Activated CD4-positive, alpha-beta memory T cell treated with anti-CD3 and anti-CD28 coated beads for 36 hours (primary cell): ENCODE measurements at regions not wholly inside any gene's neighbourhood (a gene's known extent, or its start where the extent isn't known, plus 50 kb on each side); places are given as distances from the start of the nearest gene placed in this dataset.

Experiments used
- CTCF ChIA-PET: fragments of 350-600 bp; sonication (Branson Sonifier 250); formaldehyde crosslinking; loops from one replicate; lab custom pipeline; 2021; ENCODE audit warnings: antibody characterized with exemption, inconsistent platforms; lab: Charles Lee
- POLR2A ChIA-PET: fragments of 350-600 bp; sonication (Branson Sonifier 250); formaldehyde crosslinking; loops from one replicate; lab custom pipeline; 2021; ENCODE audit warnings: antibody characterized with exemption; lab: Charles Lee
- DNase-seq: peaks from one replicate; pipeline ENCODE4 v3.0.0-alpha.2; 2020
- H3K27ac Mint-ChIP-seq: one replicate; pipeline ENCODE4 v1.8.0; 2021; ENCODE audit warnings: mixed read lengths
- H3K27me3 Mint-ChIP-seq: one replicate; pipeline ENCODE4 v1.8.0; 2021; ENCODE audit warnings: mixed read lengths
- H3K36me3 Mint-ChIP-seq: one replicate; pipeline ENCODE4 v1.8.0; 2021; ENCODE audit warnings: mixed read lengths
- H3K4me1 Mint-ChIP-seq: one replicate; pipeline ENCODE4 v1.8.0; 2021; ENCODE audit warnings: low read depth, mixed read lengths
- H3K4me3 Mint-ChIP-seq: one replicate; pipeline ENCODE4 v1.8.0; 2021; ENCODE audit warnings: mild to moderate bottlenecking, mixed read lengths
- H3K9me3 Mint-ChIP-seq: one replicate; pipeline ENCODE4 v1.8.0; 2021; ENCODE audit warnings: mixed read lengths
- intact Hi-C: fragments of 100-400 bp; cut with micrococcal nuclease; formaldehyde crosslinking; loops from one replicate; pipeline ENCODE4 v1.15.1; 2023

DNA sequence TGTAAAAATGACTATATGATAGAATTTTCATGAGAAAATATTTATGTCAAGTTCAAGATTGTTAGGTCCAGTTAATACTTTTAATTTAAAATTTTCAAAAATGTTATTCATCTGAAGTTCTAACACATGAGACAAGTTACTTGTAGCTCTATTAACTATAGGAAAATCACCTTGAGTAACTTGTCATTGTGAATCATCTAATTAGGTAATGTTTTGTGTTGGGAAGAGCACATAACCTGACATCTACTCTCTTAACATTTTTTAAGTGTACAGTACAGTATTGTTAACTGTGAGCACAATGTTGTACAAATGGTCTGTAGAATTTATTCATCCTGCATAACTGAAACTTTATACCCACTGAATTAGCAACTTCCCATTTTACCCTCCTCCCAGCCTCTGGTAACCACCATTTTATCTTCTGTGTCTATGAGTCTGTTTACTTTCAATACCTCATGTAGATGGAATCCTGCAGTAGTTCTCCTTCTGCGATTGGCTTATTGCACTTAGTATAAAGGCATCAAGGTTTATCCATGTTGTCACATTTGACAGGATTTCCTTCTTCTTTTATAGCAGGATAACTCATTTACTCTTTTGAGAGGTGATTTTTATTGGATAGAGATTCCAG is 54.6 kb downstream of the ARL4A start:
- ChIA-PET POLR2A (no interaction called here), CTCF (no interaction called here)
- Mint-ChIP-seq H3K9me3 (no peaks in the 10 kb centered on the region), H3K27me3 (no peaks in the 10 kb centered on the region), H3K4me3 (no peak overlapping the region), H3K27ac (no peak overlapping the region), H3K4me1 (no peaks in the 10 kb centered on the region), H3K36me3 (no peaks in the 10 kb centered on the region)
- intact Hi-C loops = no loop called here
- no peak for DNase-seq

DNA sequence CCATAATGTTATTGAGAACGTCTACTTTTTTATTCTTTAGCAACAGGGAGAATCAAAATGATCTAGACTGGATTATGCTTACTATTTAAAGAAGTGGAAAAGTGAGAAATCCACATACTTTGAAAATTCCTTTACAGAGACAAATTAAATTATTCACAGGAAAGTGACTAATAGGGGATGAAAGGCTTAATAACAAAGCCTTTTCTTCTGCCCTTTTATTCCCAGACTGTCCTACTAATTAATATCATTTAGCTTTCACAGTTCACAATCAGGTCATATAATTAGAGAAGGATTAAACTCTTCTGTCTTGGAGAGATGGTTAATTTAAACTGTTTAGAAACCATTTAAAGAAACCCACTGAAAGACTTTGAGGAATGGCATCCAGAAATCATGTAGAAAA is 58.8 kb downstream of the ARL4A start:
- ChIA-PET POLR2A (no interaction called here), CTCF (no interaction called here)
- peaks cover 2% of the 10 kb centered on the region for H3K27me3 Mint-ChIP-seq
- no peak for DNase-seq
- no peak overlapping the region for H3K4me3 Mint-ChIP-seq
- intact Hi-C loops = no loop called here
- no peaks in the 10 kb centered on the region for H3K4me1 Mint-ChIP-seq
- H3K9me3 Mint-ChIP-seq = no peaks in the 10 kb centered on the region
- no peak overlapping the region for H3K27ac Mint-ChIP-seq
- H3K36me3 Mint-ChIP-seq = no peaks in the 10 kb centered on the region

DNA sequence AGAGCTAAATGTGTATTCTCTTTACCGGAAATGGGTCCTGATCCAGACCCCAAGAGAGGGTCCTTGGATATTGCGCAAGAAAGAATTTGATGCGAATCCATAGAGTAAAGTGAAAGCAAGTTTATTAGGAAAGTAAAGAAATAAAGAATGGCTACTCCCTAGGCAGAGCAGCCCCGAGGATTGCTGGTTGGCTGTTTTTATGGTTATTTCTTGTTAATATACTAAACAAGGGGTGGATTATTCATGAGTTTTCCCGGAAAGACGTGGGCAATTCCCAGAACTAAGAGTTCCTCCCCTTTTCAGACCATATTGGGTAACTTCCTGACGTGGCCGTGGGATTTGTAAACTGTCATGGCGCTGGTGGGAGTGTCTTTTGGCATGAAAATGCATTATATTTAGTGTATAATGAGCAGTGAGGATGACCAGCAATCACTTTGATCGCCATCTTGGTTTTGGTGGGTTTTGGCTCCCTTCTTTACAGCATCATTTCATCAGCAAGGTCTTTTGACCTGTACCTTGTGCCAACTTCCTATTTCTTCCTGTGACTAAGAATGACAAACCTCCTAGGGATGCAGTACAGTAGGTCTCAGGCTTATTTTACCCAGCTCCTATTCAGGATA is 60.4 kb downstream of the ARL4A start:
- no peaks in the 10 kb centered on the region for H3K4me1 Mint-ChIP-seq
- no peaks in the 10 kb centered on the region for H3K36me3 Mint-ChIP-seq
- POLR2A ChIA-PET = no interaction called here
- H3K27ac Mint-ChIP-seq = no peak overlapping the region
- H3K27me3 Mint-ChIP-seq = peaks cover 4% of the 10 kb centered on the region
- DNase-seq = no peak
- CTCF ChIA-PET = no interaction called here
- no peak overlapping the region for H3K4me3 Mint-ChIP-seq
- no peaks in the 10 kb centered on the region for H3K9me3 Mint-ChIP-seq
- intact Hi-C loops = no loop called here

DNA sequence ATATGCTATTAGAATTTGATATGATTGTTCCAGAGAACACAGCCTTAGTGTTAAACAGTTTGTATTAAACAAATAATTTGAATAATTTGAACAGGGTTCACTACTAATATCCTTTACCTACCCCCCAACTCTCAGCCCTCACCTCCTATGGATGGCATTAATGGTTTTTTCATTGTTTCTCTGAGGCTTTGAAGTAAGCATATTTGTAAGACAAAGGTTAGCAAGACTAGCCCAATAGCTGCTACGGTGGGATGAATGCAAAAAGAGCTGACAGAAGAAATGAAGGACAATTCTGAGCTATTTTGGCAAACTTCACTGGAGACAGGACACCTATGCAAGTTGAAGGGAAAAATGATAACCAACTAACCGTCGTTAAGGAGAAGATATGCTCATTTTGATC is 61.6 kb downstream of the ARL4A start:
- intact Hi-C loops = no loop called here
- Mint-ChIP-seq H3K4me3 (no peak overlapping the region), H3K27ac (no peak overlapping the region), H3K9me3 (no peaks in the 10 kb centered on the region), H3K27me3 (peaks cover 4% of the 10 kb centered on the region), H3K4me1 (no peaks in the 10 kb centered on the region), H3K36me3 (no peaks in the 10 kb centered on the region)
- ChIA-PET POLR2A (no interaction called here), CTCF (no interaction called here)
- no peak for DNase-seq

GRCh38 chr7:12749746-12750145 is 62.3 kb downstream of the ARL4A start:
- no peak overlapping the region for H3K4me3 Mint-ChIP-seq
- ChIA-PET CTCF (no interaction called here), POLR2A (no interaction called here)
- H3K27me3 Mint-ChIP-seq = peaks cover 4% of the 10 kb centered on the region
- DNase-seq = no peak
- H3K27ac Mint-ChIP-seq = no peak overlapping the region
- no peaks in the 10 kb centered on the region for H3K9me3 Mint-ChIP-seq
- no peaks in the 10 kb centered on the region for H3K4me1 Mint-ChIP-seq
- intact Hi-C loops = no loop called here
- H3K36me3 Mint-ChIP-seq = no peaks in the 10 kb centered on the region

DNA sequence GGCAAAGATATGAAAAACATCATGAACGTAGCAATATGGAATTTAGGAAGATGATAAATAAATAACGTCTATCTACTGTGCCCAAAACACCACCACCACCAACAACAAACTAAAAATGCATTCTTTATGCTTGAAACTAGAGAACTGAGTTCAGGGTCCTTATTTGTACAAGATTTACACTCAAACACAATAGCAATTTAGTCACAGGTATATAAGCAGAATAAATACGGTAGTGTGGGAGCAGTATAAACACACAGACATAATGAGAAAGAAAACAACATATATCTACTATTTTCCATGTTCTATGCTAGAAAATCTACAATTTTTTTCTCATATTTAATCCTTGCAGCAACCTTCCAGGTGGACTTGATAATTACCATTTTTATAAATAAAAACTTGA is 64.3 kb downstream of the ARL4A start:
- intact Hi-C loops = no loop called here
- ChIA-PET CTCF (no interaction called here), POLR2A (no interaction called here)
- Mint-ChIP-seq H3K36me3 (no peaks in the 10 kb centered on the region), H3K9me3 (no peaks in the 10 kb centered on the region), H3K27ac (no peak overlapping the region), H3K4me1 (no peaks in the 10 kb centered on the region), H3K27me3 (peaks cover 4% of the 10 kb centered on the region), H3K4me3 (no peak overlapping the region)
- DNase-seq = no peak

GRCh38 chr7:12754179-12754578 is 66.7 kb downstream of the ARL4A start:
- Mint-ChIP-seq H3K36me3 (no peaks in the 10 kb centered on the region), H3K4me3 (no peak overlapping the region), H3K27ac (no peak overlapping the region), H3K9me3 (no peaks in the 10 kb centered on the region), H3K27me3 (peaks cover 2% of the 10 kb centered on the region), H3K4me1 (no peaks in the 10 kb centered on the region)
- ChIA-PET POLR2A (no interaction called here), CTCF (no interaction called here)
- DNase-seq = no peak
- intact Hi-C loops = no loop called here

GRCh38 chr7:12756821-12757220 is 69.4 kb downstream of the ARL4A start:
- H3K27ac Mint-ChIP-seq = no peak overlapping the region
- POLR2A ChIA-PET = no interaction called here
- CTCF ChIA-PET = interaction anchor here (0.7 kb wide), 1 partner anchor 48 kb away, joined by 3 read pairs; no protein-coding TSS in a partner anchor

GRCh38 chr7:12757443-12757842 is 70.0 kb downstream of the ARL4A start:
- ChIA-PET CTCF (no interaction called here), POLR2A (no interaction called here)
- Mint-ChIP-seq H3K4me1 (no peaks in the 10 kb centered on the region), H3K27me3 (peaks cover 2% of the 10 kb centered on the region), H3K27ac (no peak overlapping the region), H3K9me3 (peaks cover 14% of the 10 kb centered on the region), H3K4me3 (no peak overlapping the region), H3K36me3 (peaks cover 2% of the 10 kb centered on the region)
- intact Hi-C loops = no loop called here
- DNase-seq = no peak

More at GRCh38 chr7:12756821-12757220, 69.4 kb downstream of the ARL4A start:
- Mint-ChIP-seq H3K4me3 (no peak overlapping the region), H3K36me3 (peaks cover 2% of the 10 kb centered on the region), H3K9me3 (peaks cover 14% of the 10 kb centered on the region), H3K27me3 (peaks cover 2% of the 10 kb centered on the region), H3K4me1 (no peaks in the 10 kb centered on the region)
- intact Hi-C loops = no loop called here
- DNase-seq = no peak

- H3K27me3 Mint-ChIP-seq = peaks cover 2% of the 10 kb centered on the region
- H3K36me3 Mint-ChIP-seq = peaks cover 2% of the 10 kb centered on the region
- no peak overlapping the region for H3K27ac Mint-ChIP-seq
- H3K9me3 Mint-ChIP-seq = peaks cover 14% of the 10 kb centered on the region
- no peak overlapping the region for H3K4me3 Mint-ChIP-seq
- no peaks in the 10 kb centered on the region for H3K4me1 Mint-ChIP-seq
- ChIA-PET POLR2A (no interaction called here), CTCF (no interaction called here)
- intact Hi-C loops = no loop called here
- no peak for DNase-seq
These were observed 71.7 kb downstream of the ARL4A start for GRCh38 chr7:12759151-12759550.

DNA sequence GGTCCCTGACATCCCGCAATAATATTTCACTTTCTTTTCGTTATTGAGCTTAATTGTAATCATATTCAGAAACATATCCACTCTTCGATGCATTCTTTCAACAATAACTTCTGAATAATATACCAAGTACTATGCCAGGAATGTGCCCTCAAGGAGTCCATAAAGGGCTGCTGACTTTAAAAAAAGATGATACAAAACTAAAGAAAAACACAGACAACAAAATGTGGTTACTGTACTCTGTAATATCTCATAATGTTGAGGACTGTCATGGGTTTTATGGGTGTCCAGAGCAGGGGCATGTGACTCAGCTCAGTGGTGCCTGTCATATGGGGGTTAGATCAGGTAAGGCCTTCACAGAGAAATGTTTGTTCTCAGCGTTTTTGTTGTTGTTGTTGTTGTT is 73.7 kb downstream of the ARL4A start:
- Mint-ChIP-seq H3K4me3 (no peak overlapping the region), H3K27ac (no peak overlapping the region), H3K36me3 (peaks cover 2% of the 10 kb centered on the region), H3K4me1 (no peaks in the 10 kb centered on the region), H3K27me3 (peaks cover 2% of the 10 kb centered on the region), H3K9me3 (peaks cover 14% of the 10 kb centered on the region)
- ChIA-PET POLR2A (no interaction called here), CTCF (no interaction called here)
- intact Hi-C loops = no loop called here
- no peak for DNase-seq

- Mint-ChIP-seq H3K27me3 (peaks cover 2% of the 10 kb centered on the region), H3K9me3 (peaks cover 14% of the 10 kb centered on the region), H3K4me3 (no peak overlapping the region), H3K36me3 (peaks cover 2% of the 10 kb centered on the region), H3K4me1 (no peaks in the 10 kb centered on the region), H3K27ac (no peak overlapping the region)
- POLR2A ChIA-PET = no interaction called here
- DNase-seq = no peak
- CTCF ChIA-PET = no interaction called here
- intact Hi-C loops = no loop called here
These were observed 74.3 kb downstream of the ARL4A start for GRCh38 chr7:12761691-12762090.

DNA sequence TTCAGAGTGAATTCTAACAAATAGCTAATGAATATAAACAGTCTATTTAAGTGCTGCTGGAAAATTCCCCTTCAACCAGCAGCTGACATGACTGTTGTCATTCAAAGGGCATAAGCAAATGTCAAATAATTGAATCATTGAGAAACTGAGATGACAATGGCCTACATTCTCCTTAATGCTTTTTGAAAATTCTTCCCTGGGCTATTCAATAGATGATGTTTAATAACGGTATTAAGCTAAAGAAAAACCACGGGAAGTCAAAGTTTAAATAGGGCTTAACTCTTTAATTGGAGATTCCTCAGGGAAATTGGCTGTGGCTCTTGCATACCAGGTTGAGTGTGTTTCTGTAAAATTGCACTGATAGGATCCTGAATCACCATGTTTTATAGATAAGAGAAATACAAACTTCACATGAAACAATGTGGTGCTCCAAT is 77.0 kb downstream of the ARL4A start:
- intact Hi-C loops = no loop called here
- Mint-ChIP-seq H3K36me3 (peaks cover 2% of the 10 kb centered on the region), H3K4me3 (no peak overlapping the region), H3K4me1 (no peaks in the 10 kb centered on the region), H3K9me3 (peaks cover 14% of the 10 kb centered on the region), H3K27me3 (peaks cover 2% of the 10 kb centered on the region), H3K27ac (no peak overlapping the region)
- no peak for DNase-seq
- ChIA-PET POLR2A (no interaction called here), CTCF (no interaction called here)
